ENCODE measurements at regions not wholly inside any gene's neighbourhood (a gene's known extent, or its start where the extent isn't known, plus 50 kb on each side); places are given as distances from the start of the nearest gene placed in this dataset.
A peak's percentile ranks its signal among the peaks of the same experiment; 100 is the strongest.

DNA sequence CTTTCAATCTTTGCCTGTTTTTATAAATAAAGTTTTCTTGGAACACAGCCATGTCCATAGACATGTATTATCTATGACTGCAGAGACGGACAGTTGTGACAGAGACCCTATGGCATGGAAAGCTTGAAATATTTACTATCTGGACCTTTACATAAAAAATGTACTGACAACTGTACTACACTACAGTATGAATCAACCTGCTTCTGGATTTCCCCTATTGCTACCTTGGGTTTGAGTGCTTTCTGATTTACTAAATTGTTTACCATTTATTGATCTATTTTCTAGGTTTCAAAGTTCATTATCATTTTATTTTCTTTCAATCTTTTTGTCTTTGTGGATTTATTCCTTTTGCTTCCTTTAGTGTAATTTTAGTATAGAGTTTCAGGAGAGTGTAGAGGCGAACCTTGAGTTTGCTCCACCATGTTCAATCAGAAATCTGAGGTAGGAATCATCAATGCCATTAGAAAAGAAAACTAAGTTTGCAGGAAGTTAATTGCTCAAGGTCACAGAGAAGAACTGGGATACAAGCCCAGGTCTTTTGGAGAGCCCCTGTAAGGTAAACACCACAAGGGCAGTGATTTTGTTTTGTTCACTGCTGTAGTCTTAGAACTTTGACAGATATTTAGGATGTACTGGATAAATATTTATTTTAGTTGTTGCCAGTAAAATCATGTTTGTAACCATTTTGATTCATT, 352.8 kb upstream of the SYNCRIP start:
- FAIRE-seq: no peak
- no peaks in the 10 kb centered on the region for H3K4me1 ChIP-seq (ENCODE audit: control insufficient read depth in 3 of 3, insufficient read depth in 2 of 3, low read depth in 1 of 3, low read length in 2 of 3)
- WGBS, 3 donors: 73 to 80% (median 79%) methylated on average over 2 of the region's 2 CpGs
- H3K27me3 ChIP-seq (ENCODE audit: control insufficient read depth in 3 of 3, insufficient read depth in 3 of 3, low read length in 3 of 3): no peaks in the 10 kb centered on the region
- DNase-seq: no peak
- H3K9me3 ChIP-seq (ENCODE audit: control insufficient read depth in 2 of 2, insufficient read depth in 1 of 2, low read depth in 1 of 2, low read length in 1 of 2): no peaks in the 10 kb centered on the region
- H3K4me3 ChIP-seq (ENCODE audit: low read depth in 1 of 3, low read length in 3 of 3): no peak overlapping the region
- H3K36me3 ChIP-seq (ENCODE audit: control insufficient read depth in 3 of 3, insufficient read depth in 2 of 3, low read depth in 1 of 3, low read length in 3 of 3): no peaks in the 10 kb centered on the region
- H3K27ac ChIP-seq (ENCODE audit: low read depth in 1 of 3, low read length in 2 of 3): no peak overlapping the region

DNA sequence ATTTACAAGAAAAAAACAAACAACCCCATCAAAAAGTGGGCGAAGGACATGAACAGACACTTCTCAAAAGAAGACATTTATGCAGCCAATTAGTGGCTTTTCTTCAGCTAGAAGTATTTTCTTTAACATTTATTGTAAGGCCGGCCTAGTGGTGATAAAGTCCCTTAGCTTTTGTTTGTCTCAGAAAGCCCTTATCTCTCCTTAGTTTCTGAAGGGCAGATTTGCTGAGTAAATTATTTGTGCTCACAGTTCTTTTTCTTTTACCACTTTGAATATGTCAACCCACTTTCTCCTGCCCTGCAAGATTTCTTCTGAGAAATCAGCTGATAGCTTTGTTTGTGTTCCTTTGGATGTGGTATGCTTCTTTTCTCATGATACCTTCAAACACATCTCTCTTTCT, 344.0 kb upstream of the SYNCRIP start:
- 73 to 84% (median 75%) methylated on average over 2 of the region's 2 CpGs for WGBS, 3 donors
- no peaks in the 10 kb centered on the region for H3K4me1 ChIP-seq (ENCODE audit: control insufficient read depth in 3 of 3, insufficient read depth in 2 of 3, low read depth in 1 of 3, low read length in 2 of 3)
- FAIRE-seq: no peak

DNA sequence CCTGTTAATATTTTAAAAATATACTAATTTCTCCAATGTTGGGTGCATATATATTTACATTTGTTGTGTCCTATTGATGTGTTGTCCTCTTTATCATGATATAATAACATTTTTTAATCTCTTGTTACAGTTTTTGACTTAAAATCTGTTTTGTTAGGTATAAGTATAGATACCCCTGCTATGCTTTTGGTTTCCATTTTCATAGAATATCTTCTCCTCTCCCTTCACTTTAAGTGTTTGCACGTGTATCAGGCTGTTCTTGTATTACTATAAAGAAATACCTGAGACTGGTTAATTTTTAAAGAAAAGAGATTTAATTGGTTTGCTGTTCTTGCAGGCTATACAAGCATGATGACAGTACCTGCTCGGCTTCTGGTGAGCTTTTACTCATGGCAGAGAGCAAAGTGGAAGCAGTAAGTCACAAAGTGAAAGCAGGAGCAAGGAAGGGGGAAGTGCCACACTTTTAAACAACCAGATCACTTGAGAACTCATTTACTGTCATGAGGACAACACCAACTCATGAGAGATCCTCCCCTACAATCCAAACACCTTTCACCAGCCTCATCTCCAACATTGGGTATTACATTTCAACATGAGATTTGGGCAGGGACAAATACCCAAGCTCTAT, 340.5 kb upstream of the SYNCRIP start:
- H3K4me3 ChIP-seq (ENCODE audit: low read depth in 1 of 3, low read length in 3 of 3): no peak overlapping the region
- no peaks in the 10 kb centered on the region for H3K27me3 ChIP-seq (ENCODE audit: control insufficient read depth in 3 of 3, insufficient read depth in 3 of 3, low read length in 3 of 3)
- no peaks in the 10 kb centered on the region for H3K4me1 ChIP-seq (ENCODE audit: control insufficient read depth in 3 of 3, insufficient read depth in 2 of 3, low read depth in 1 of 3, low read length in 2 of 3)
- H3K9me3 ChIP-seq (ENCODE audit: control insufficient read depth in 2 of 2, insufficient read depth in 1 of 2, low read depth in 1 of 2, low read length in 1 of 2): peaks cover 0 to 9% of the 10 kb centered on the region in 2 donors
- no peak overlapping the region for H3K27ac ChIP-seq (ENCODE audit: low read depth in 1 of 3, low read length in 2 of 3)
- DNase-seq: no peak
- H3K36me3 ChIP-seq (ENCODE audit: control insufficient read depth in 3 of 3, insufficient read depth in 2 of 3, low read depth in 1 of 3, low read length in 3 of 3): no peaks in the 10 kb centered on the region
- 35 to 51% (median 39%) methylated on average over 2 of the region's 2 CpGs for WGBS, 3 donors
- FAIRE-seq: no peak

More for the DNA sequence above, 344.0 kb upstream of the SYNCRIP start:
- no peak for DNase-seq
- no peaks in the 10 kb centered on the region for H3K36me3 ChIP-seq (ENCODE audit: control insufficient read depth in 3 of 3, insufficient read depth in 2 of 3, low read depth in 1 of 3, low read length in 3 of 3)
- H3K4me3 ChIP-seq (ENCODE audit: low read depth in 1 of 3, low read length in 3 of 3): no peak overlapping the region
- H3K27me3 ChIP-seq (ENCODE audit: control insufficient read depth in 3 of 3, insufficient read depth in 3 of 3, low read length in 3 of 3): no peaks in the 10 kb centered on the region
- H3K27ac ChIP-seq (ENCODE audit: low read depth in 1 of 3, low read length in 2 of 3): no peak overlapping the region
- peaks cover 3 to 18% of the 10 kb centered on the region in 2 donors for H3K9me3 ChIP-seq (ENCODE audit: control insufficient read depth in 2 of 2, insufficient read depth in 1 of 2, low read depth in 1 of 2, low read length in 1 of 2)

DNA sequence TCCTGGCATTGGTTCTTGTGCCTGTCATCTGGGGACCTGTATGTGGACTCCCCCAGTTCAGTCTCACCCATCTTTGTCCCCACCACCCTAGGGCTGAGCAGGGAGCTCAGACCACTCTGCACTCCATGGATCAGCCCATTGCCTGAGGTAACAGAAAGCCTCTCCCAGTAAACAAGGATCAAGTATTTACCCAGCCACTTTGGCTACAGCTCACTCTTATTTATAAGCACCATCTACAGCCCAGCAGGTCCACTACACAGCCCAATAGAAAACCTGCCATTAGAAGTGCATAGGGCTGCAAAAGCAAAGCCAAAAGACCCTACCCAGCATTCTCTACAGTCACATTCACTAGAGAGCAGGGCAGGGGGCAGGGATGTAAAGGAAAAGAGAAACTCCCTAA, 335.0 kb upstream of the SYNCRIP start:
- no peak for DNase-seq
- no peaks in the 10 kb centered on the region for H3K4me1 ChIP-seq (ENCODE audit: control insufficient read depth in 3 of 3, insufficient read depth in 2 of 3, low read depth in 1 of 3, low read length in 2 of 3)
- FAIRE-seq: no peak
- no peaks in the 10 kb centered on the region for H3K27me3 ChIP-seq (ENCODE audit: control insufficient read depth in 3 of 3, insufficient read depth in 3 of 3, low read length in 3 of 3)
- no peak overlapping the region for H3K4me3 ChIP-seq (ENCODE audit: low read depth in 1 of 3, low read length in 3 of 3)
- H3K9me3 ChIP-seq (ENCODE audit: control insufficient read depth in 2 of 2, insufficient read depth in 1 of 2, low read depth in 1 of 2, low read length in 1 of 2): no peaks in the 10 kb centered on the region
- H3K27ac ChIP-seq (ENCODE audit: low read depth in 1 of 3, low read length in 2 of 3): no peak overlapping the region
- no peaks in the 10 kb centered on the region for H3K36me3 ChIP-seq (ENCODE audit: control insufficient read depth in 3 of 3, insufficient read depth in 2 of 3, low read depth in 1 of 3, low read length in 3 of 3)

DNA sequence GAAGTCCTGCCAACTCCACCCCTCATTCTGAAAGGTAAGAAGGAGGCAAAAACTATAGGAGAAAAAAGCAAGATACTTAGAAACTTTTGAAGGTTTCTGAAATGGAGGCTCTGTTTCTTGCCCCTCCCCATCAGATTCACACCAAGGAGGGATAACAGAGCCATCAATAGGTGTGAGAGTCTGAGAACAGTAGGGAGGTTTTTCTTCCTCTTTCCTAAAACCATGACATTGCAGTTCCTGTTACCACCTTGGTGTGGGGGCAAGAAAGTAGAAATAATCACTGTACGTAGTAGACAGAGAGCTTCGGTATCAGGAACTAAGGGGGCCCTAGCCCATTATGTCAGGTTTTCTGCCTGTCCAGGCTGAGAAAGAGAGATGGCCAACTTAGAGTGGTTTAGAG, 333.3 kb upstream of the SYNCRIP start:
- no peaks in the 10 kb centered on the region for H3K4me1 ChIP-seq (ENCODE audit: control insufficient read depth in 3 of 3, insufficient read depth in 2 of 3, low read depth in 1 of 3, low read length in 2 of 3)
- H3K9me3 ChIP-seq (ENCODE audit: control insufficient read depth in 2 of 2, insufficient read depth in 1 of 2, low read depth in 1 of 2, low read length in 1 of 2): no peaks in the 10 kb centered on the region
- no peak overlapping the region for H3K4me3 ChIP-seq (ENCODE audit: low read depth in 1 of 3, low read length in 3 of 3)
- FAIRE-seq (no peak), DNase-seq (no peak)
- 83 to 88% (median 83%) methylated on average over 2 of the region's 2 CpGs for WGBS, 3 donors
- H3K27ac ChIP-seq (ENCODE audit: low read depth in 1 of 3, low read length in 2 of 3): no peak overlapping the region
- H3K36me3 ChIP-seq (ENCODE audit: control insufficient read depth in 3 of 3, insufficient read depth in 2 of 3, low read depth in 1 of 3, low read length in 3 of 3): no peaks in the 10 kb centered on the region
- no peaks in the 10 kb centered on the region for H3K27me3 ChIP-seq (ENCODE audit: control insufficient read depth in 3 of 3, insufficient read depth in 3 of 3, low read length in 3 of 3)

DNA sequence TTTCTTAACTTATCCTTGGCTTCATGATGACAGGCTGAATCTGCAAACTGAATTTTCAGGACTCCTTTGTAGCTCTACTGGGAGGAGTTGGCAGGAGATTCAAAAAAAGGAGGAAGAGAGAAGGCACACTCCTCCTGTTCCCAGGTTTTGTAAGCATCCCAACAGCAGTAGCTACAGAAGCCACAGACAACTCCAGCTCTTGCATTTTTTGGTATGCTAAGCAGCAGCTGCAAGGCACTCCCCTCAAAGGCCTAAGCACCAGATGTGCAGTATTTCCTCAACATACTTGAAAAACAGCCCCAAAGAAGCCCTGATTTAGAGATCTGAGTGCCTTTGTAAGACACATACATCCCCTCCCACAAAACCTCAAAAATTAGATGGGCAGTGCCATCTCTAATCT, 328.6 kb upstream of the SYNCRIP start:
- no peaks in the 10 kb centered on the region for H3K27me3 ChIP-seq (ENCODE audit: control insufficient read depth in 3 of 3, insufficient read depth in 3 of 3, low read length in 3 of 3)
- no peaks in the 10 kb centered on the region for H3K9me3 ChIP-seq (ENCODE audit: control insufficient read depth in 2 of 2, insufficient read depth in 1 of 2, low read depth in 1 of 2, low read length in 1 of 2)
- H3K4me1 ChIP-seq (ENCODE audit: control insufficient read depth in 3 of 3, insufficient read depth in 2 of 3, low read depth in 1 of 3, low read length in 2 of 3): no peaks in the 10 kb centered on the region
- DNase-seq (no peak), FAIRE-seq (no peak)
- no peak overlapping the region for H3K4me3 ChIP-seq (ENCODE audit: low read depth in 1 of 3, low read length in 3 of 3)
- no peak overlapping the region for H3K27ac ChIP-seq (ENCODE audit: low read depth in 1 of 3, low read length in 2 of 3)
- H3K36me3 ChIP-seq (ENCODE audit: control insufficient read depth in 3 of 3, insufficient read depth in 2 of 3, low read depth in 1 of 3, low read length in 3 of 3): no peaks in the 10 kb centered on the region

DNA sequence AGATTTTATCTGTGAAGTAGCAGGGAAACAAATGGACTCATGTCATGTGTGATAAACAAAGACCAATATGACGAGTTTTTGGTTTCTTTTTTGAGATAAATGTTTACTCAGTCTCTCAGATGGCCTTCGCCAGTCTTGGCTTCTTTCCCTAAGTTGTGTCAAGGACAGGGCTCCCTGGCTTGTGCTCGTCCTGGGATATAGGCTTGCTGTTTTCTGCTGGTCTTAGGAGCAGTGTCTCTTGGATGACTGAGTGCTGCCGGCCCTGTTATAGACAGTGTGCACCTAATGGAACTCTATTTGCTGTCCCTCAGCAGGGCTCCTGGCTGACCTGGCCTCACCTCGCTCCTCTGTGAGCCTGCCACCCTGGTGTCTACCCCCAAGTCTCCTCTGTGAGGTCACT, 324.1 kb upstream of the SYNCRIP start:
- 26 to 39% (median 27%) methylated on average over 5 of the region's 5 CpGs for WGBS, 3 donors
- no peak overlapping the region for H3K27ac ChIP-seq (ENCODE audit: low read depth in 1 of 3, low read length in 2 of 3)
- DNase-seq: peak in 1 of 2 donors; percentile 1
- no peaks in the 10 kb centered on the region for H3K4me1 ChIP-seq (ENCODE audit: control insufficient read depth in 3 of 3, insufficient read depth in 2 of 3, low read depth in 1 of 3, low read length in 2 of 3)
- H3K4me3 ChIP-seq (ENCODE audit: low read depth in 1 of 3, low read length in 3 of 3): no peak overlapping the region
- H3K36me3 ChIP-seq (ENCODE audit: control insufficient read depth in 3 of 3, insufficient read depth in 2 of 3, low read depth in 1 of 3, low read length in 3 of 3): no peaks in the 10 kb centered on the region
- H3K27me3 ChIP-seq (ENCODE audit: control insufficient read depth in 3 of 3, insufficient read depth in 3 of 3, low read length in 3 of 3): no peaks in the 10 kb centered on the region
- H3K9me3 ChIP-seq (ENCODE audit: control insufficient read depth in 2 of 2, insufficient read depth in 1 of 2, low read depth in 1 of 2, low read length in 1 of 2): no peaks in the 10 kb centered on the region
- FAIRE-seq: no peak

DNA sequence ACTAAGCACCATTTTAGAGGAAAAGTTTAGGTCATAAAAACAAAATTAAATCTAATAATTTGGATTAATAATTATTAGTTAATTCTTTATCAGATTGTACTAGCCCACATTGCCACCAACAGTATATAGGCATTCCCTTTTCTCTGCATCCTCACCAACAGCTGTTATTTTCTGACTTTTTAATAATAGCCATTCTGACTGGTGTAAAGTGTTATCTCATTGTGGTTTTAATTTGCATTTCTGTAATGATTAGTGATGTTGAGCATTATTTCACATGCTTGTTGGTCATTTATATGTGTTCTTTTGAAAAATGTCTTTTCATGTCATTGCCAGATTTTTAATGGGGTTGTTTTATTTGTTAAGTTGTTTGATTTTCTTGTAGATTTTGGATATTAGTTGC, 319.1 kb upstream of the SYNCRIP start:
- Histone ChIP-seq H3K27ac (ENCODE audit: low read depth in 1 of 3, low read length in 2 of 3) (no peak overlapping the region), H3K9me3 (ENCODE audit: control insufficient read depth in 2 of 2, insufficient read depth in 1 of 2, low read depth in 1 of 2, low read length in 1 of 2) (peaks cover 0 to 8% of the 10 kb centered on the region in 2 donors), H3K27me3 (ENCODE audit: control insufficient read depth in 3 of 3, insufficient read depth in 3 of 3, low read length in 3 of 3) (no peaks in the 10 kb centered on the region), H3K4me1 (ENCODE audit: control insufficient read depth in 3 of 3, insufficient read depth in 2 of 3, low read depth in 1 of 3, low read length in 2 of 3) (no peaks in the 10 kb centered on the region), H3K4me3 (ENCODE audit: low read depth in 1 of 3, low read length in 3 of 3) (no peak overlapping the region), H3K36me3 (ENCODE audit: control insufficient read depth in 3 of 3, insufficient read depth in 2 of 3, low read depth in 1 of 3, low read length in 3 of 3) (no peaks in the 10 kb centered on the region)
- FAIRE-seq (no peak), DNase-seq (no peak)

DNA sequence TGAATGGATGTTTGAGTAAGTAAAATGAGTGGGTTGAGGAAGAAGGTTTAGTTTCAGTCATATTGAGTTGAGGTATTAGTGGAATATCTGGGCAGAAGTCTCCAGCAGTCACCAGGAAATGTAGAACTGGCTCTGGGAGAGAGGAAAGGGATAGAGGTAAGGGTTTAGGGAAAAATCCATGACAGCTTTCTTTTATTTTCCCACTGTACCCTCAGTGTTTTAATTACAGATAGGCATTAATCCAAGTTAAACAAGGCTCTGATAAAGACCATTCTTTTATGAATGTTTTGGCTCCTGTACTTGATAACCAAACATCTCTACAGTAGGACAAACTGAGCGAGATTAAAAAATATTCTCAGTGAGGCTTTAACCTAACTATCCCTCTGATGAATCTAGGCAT, 318.4 kb upstream of the SYNCRIP start:
- H3K36me3 ChIP-seq (ENCODE audit: control insufficient read depth in 3 of 3, insufficient read depth in 2 of 3, low read depth in 1 of 3, low read length in 3 of 3): no peaks in the 10 kb centered on the region
- FAIRE-seq (no peak), DNase-seq (no peak)
- WGBS, 3 donors: 9 to 65% (median 15%) methylated on average over 1 of the region's 1 CpG
- H3K4me3 ChIP-seq (ENCODE audit: low read depth in 1 of 3, low read length in 3 of 3): no peak overlapping the region
- no peaks in the 10 kb centered on the region for H3K4me1 ChIP-seq (ENCODE audit: control insufficient read depth in 3 of 3, insufficient read depth in 2 of 3, low read depth in 1 of 3, low read length in 2 of 3)
- peaks cover 0 to 8% of the 10 kb centered on the region in 2 donors for H3K9me3 ChIP-seq (ENCODE audit: control insufficient read depth in 2 of 2, insufficient read depth in 1 of 2, low read depth in 1 of 2, low read length in 1 of 2)
- H3K27ac ChIP-seq (ENCODE audit: low read depth in 1 of 3, low read length in 2 of 3): no peak overlapping the region
- no peaks in the 10 kb centered on the region for H3K27me3 ChIP-seq (ENCODE audit: control insufficient read depth in 3 of 3, insufficient read depth in 3 of 3, low read length in 3 of 3)

All from small intestine (tissue), 7 donors.